ENCODE measurements at regions not wholly inside any gene's neighbourhood (a gene's known extent, or its start where the extent isn't known, plus 50 kb on each side); places are given as distances from the start of the nearest gene placed in this dataset.

GRCh38 chr18:62663731-62664336, 51.5 kb upstream of the PHLPP1 start:
- no peaks in the 10 kb centered on the region for H3K9me3 ChIP-seq
- no peaks in the 10 kb centered on the region for H3K27me3 ChIP-seq
- TF ChIP-seq CTCF (IDR thresholded peaks at IDR 0.05; ENCODE audit: low read depth, low read length): no peak
- no peak for DNase-seq
- H3K36me3 ChIP-seq: no peaks in the 10 kb centered on the region
- no peak overlapping the region for H3K4me3 ChIP-seq (ENCODE audit: low read depth, low read length)
- no peaks in the 10 kb centered on the region for H3K4me1 ChIP-seq

GRCh38 chr18:62664414-62664813, 50.9 kb upstream of the PHLPP1 start:
- H3K4me1 ChIP-seq: no peaks in the 10 kb centered on the region
- no peak for TF ChIP-seq CTCF (IDR thresholded peaks at IDR 0.05; ENCODE audit: low read depth, low read length)
- no peak overlapping the region for H3K4me3 ChIP-seq (ENCODE audit: low read depth, low read length)
- no peaks in the 10 kb centered on the region for H3K27me3 ChIP-seq
- no peaks in the 10 kb centered on the region for H3K36me3 ChIP-seq
- no peaks in the 10 kb centered on the region for H3K9me3 ChIP-seq
- DNase-seq: no peak

GRCh38 chr18:62665188-62665587, 50.2 kb upstream of the PHLPP1 start:
- H3K27me3 ChIP-seq: no peaks in the 10 kb centered on the region
- no peaks in the 10 kb centered on the region for H3K36me3 ChIP-seq
- no peaks in the 10 kb centered on the region for H3K4me1 ChIP-seq
- DNase-seq: no peak
- no peak overlapping the region for H3K4me3 ChIP-seq (ENCODE audit: low read depth, low read length)
- H3K9me3 ChIP-seq: no peaks in the 10 kb centered on the region
- TF ChIP-seq CTCF (IDR thresholded peaks at IDR 0.05; ENCODE audit: low read depth, low read length): no peak
